ENCODE measurements at regions not wholly inside any gene's neighbourhood (a gene's known extent, or its start where the extent isn't known, plus 50 kb on each side); places are given as distances from the start of the nearest gene placed in this dataset.

GRCh38 chr2:121949271-121949670 is 193.8 kb downstream of the TSN start:
- no peak for TF ChIP-seq CTCF (IDR thresholded peaks at IDR 0.05; ENCODE audit: insufficient read depth, low read depth, low read length)
- no peak for TF ChIP-seq EZH2 (IDR thresholded peaks at IDR 0.05; ENCODE audit: insufficient read depth, low read length)
